HG02610 (cell line): ENCODE measurements at regions not wholly inside any gene's neighbourhood (a gene's known extent, or its start where the extent isn't known, plus 50 kb on each side); places are given as distances from the start of the nearest gene placed in this dataset.

Experiments used
- ATAC-seq: cut with Tn5 transposase; IDR thresholded peaks from one replicate; pipeline ENCODE4 v1.9.1; 2021; ENCODE audit warnings: mild to moderate bottlenecking, moderate library complexity; ENCODE audit not compliant: unreplicated experiment

GRCh38 chr11:95295382-95296149 lies 64.6 kb upstream of the SESN3 start:
- no peak for ATAC-seq

DNA sequence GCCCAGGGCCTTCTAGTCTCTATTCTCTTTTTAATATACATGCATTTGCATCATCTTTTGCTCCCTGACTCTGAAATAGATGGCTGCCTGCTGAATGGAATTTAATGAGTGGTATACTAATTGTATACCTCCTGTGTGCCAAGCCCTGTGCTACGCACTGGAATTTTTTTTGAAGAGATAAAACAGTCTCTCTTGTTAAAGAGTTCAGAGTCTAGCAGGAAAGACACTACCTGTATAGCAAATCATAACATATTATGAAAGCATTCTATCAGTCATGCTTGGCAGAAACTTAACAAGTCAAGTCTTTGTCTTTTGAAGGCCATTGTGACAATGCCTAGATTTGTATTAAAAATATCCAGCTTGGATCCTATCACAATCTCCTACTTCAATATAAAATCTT lies 63.7 kb upstream of the SESN3 start:
- ATAC-seq: no peak

DNA sequence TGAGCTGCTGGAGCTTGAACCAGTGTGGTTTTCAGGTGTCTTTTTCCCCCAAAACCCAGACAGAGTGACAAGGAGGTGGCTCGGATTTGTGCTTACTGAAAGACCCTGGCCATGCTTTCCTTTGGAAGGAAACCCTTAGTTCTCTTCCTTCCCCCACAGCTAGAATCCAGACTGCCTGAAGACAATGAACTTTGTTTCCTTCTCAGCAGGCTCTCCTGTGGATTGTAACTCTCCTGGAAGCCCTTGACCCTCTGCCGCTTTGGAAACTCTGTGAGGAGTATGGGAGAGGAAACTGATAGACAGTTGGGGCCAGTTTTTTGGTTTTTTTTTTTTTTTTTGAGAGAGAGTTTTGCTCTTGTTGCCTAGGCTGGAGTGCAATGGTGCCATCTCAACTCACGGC lies 62.1 kb upstream of the SESN3 start:
- no peak for ATAC-seq

GRCh38 chr11:95291946-95292345 lies 60.9 kb upstream of the SESN3 start:
- no peak for ATAC-seq

DNA sequence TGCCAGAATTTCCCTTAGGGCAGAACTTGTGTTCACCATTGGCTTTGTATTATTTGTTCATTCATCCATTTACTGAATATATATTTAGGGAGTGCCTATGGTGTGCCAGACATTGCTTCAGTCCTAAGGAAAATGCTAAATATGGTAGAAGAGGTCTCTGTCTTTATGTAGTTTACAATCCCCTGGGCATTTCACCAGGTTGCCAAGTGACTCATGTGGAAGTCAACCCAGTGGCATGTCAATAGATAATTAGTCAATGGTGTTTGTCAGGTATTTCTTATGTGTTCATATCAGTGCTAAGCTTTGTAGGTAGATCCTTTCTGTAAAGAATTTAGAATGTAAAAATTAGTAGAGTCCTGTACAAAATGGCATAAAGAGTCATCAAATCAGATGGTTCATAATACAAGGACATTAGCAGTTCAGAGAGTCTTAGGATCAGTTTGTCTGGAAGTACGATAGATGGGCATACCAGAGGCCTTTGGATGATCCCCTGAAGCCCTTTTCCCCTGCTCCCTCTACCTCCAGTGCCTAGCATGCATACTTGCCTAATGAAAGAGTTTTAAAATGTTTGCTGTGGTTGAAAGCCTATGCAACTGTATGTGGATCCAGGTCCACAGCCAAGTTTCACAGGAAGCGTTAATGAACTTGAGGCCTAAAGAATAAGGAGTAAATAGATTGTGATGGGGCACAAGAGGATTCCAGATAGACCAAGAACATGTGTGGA lies 58.5 kb upstream of the SESN3 start:
- ATAC-seq: no peak

- ATAC-seq: no peak
Observed at GRCh38 chr11:95284057-95285052, 53.4 kb upstream of the SESN3 start.

DNA sequence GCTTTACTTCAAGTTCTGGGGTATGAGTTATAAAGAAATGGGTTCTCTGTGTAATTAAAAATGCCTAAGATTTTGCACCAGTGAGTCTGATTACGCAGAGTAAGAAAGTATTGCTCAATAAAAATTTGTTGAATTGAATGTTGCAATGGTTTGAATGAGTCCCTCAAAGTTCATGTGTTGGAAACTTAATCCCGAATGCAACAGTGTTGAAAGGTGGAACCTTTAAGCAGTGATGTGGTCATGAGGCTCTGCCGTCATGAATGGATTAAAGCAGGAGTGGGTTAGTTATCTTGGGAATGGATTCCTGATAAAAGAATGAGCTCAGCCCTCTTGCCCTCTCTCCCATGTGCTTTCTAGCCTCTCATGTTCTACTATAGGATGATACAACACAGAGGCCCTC lies 52.6 kb upstream of the SESN3 start:
- ATAC-seq: no peak

GRCh38 chr11:95283146-95283545 lies 52.1 kb upstream of the SESN3 start:
- ATAC-seq: no peak

DNA sequence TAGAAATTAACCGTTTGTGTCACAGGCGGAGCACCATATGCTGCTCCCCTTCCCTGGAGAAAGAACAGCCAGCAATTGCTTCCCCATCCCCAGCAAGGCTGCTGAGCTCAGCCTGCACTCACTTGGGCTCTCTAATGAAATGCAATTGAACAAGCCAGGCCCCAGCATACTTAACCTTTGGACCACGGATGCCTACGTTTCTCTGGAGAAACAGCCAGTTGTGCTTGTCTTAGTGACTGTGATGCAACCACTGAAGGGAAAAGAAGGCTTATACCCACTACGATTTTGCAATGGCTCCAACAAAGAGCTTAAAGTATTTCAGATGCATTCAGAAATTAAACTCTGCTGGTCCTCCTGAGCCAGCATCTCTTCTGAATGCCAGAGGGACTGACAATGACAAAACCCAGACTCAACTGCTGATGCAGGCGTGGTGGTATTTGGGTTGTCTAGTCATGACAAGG lies 51.3 kb upstream of the SESN3 start:
- ATAC-seq: no peak
